ENCODE measurements at regions not wholly inside any gene's neighbourhood (a gene's known extent, or its start where the extent isn't known, plus 50 kb on each side); places are given as distances from the start of the nearest gene placed in this dataset.

GRCh38 chr6:220721-221475, 71.4 kb upstream of the DUSP22 start:
- no peak for DNase-seq (ENCODE audit: low read depth)
- no peak overlapping the region for H3K4me3 ChIP-seq (ENCODE audit: low read length)
- TF ChIP-seq CTCF (conservative IDR thresholded peaks at IDR 0.05; ENCODE audit: low read depth, low read length) = no peak

GRCh38 chr6:221531-222349, 70.5 kb upstream of the DUSP22 start:
- no peak for TF ChIP-seq CTCF (conservative IDR thresholded peaks at IDR 0.05; ENCODE audit: low read depth, low read length)
- H3K4me3 ChIP-seq (ENCODE audit: low read length) = no peak overlapping the region
- DNase-seq (ENCODE audit: low read depth) = no peak

- no peak overlapping the region for H3K4me3 ChIP-seq (ENCODE audit: low read length)
- TF ChIP-seq CTCF (conservative IDR thresholded peaks at IDR 0.05; ENCODE audit: low read depth, low read length) = no peak
- no peak for DNase-seq (ENCODE audit: low read depth)
These were observed 69.8 kb upstream of the DUSP22 start for GRCh38 chr6:222468-222867.

- no peak overlapping the region for H3K4me3 ChIP-seq (ENCODE audit: low read length)
- no peak for DNase-seq (ENCODE audit: low read depth)
- no peak for TF ChIP-seq CTCF (conservative IDR thresholded peaks at IDR 0.05; ENCODE audit: low read depth, low read length)
These were observed 69.2 kb upstream of the DUSP22 start for GRCh38 chr6:223136-223535.

GRCh38 chr6:223763-224162, 68.5 kb upstream of the DUSP22 start:
- TF ChIP-seq CTCF (conservative IDR thresholded peaks at IDR 0.05; ENCODE audit: low read depth, low read length) = no peak
- H3K4me3 ChIP-seq (ENCODE audit: low read length) = no peak overlapping the region
- no peak for DNase-seq (ENCODE audit: low read depth)

GRCh38 chr6:224350-224749, 67.9 kb upstream of the DUSP22 start:
- no peak for DNase-seq (ENCODE audit: low read depth)

More at GRCh38 chr6:224350-224749, 67.9 kb upstream of the DUSP22 start:
- H3K4me3 ChIP-seq (ENCODE audit: low read length) = no peak overlapping the region
- TF ChIP-seq CTCF (conservative IDR thresholded peaks at IDR 0.05; ENCODE audit: low read depth, low read length) = no peak

Measured in retinal pigment epithelial cell (primary cell).